GM04503 (cell line): ENCODE measurements at regions not wholly inside any gene's neighbourhood (a gene's known extent, or its start where the extent isn't known, plus 50 kb on each side); places are given as distances from the start of the nearest gene placed in this dataset.

Source experiments
- DNase-seq: peaks from one replicate; pipeline ENCODE4 v3.0.0-alpha.2; 2012; ENCODE audit warnings: low read depth

DNA sequence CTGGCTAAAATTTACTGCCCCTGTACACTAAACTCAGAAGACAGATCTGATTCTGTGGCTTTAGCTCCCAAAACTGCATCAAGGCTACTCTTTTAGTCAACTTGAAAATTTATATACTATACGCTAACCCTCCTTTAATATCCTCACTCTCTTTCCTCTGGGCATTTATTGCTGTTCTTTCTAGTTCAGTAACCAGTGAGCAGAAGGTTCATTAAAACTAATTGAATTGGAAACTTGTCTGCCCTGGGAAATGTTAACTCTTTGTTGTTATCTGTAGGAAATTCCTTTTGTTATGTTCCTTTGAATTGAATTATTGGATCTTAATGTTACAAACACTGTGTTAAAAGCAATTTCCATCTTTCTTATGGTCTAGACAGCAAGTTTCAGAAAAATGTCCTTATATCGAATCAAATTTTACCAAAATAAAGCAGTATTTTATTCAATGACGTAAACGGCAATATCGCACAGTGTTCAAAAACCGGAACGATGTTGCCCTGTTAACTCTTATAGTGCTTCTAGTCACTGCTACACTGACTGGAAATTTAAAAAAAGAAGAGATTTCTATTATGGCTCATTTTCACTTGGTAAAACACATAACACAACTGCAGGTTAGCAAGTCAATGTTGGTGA lies 168.3 kb downstream of the NR4A2 start:
- DNase-seq = no peak

DNA sequence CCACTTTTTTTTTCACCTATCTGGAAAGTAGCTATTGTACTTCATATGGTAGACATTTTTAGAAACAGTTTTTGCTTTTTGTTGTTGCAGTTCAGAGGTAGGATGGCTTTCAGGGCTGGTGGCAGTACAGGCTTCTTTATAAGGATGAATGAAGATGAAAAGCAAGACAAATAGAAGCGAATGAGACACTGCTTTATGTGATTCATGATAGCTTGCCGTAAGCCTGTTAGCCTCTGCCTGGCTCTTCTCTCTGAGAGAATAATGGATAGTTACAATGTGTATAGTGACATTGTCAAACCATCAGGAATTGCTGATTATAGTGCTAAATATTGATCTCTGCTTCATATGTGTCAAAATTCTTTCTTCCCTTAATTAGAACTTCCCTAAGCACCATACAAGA lies 173.7 kb downstream of the NR4A2 start:
- no peak for DNase-seq

DNA sequence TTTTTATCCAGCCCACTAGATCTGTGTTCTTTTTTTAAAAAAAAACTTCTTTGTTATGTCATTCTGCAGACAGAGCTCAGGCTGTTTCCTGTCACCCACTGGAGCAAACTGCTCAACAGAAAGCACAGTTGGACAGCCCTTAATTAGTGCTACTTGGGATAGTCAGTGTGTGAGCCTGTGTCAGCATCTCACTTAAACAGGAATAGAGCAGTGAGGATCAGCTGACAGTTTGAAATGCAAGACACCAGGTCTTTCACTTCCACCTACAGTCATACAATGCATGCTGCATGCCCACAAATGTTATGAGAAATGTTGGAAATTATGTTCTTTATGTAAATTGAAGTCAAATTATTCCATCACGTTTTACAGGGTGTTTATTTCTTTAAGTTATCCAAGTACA lies 174.9 kb downstream of the NR4A2 start:
- DNase-seq = no peak

DNA sequence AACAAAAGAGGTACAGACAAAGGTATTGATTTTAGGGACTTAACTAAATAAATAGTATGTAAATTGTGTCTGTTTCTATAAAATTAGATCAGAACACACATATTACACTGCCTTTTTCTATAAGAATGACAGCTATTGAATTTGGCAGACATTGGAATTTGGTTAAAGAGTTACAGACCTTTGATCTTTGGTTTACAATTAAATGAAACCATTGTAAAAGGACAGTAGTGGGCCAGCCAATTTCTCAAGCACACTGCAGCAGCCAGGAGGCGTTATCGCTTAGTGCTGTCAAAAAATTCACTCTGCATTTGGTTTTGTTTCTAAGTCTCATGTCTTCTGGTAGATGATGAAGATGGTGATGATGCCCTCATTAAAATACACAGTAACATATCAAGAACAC lies 175.9 kb downstream of the NR4A2 start:
- DNase-seq = no peak

DNA sequence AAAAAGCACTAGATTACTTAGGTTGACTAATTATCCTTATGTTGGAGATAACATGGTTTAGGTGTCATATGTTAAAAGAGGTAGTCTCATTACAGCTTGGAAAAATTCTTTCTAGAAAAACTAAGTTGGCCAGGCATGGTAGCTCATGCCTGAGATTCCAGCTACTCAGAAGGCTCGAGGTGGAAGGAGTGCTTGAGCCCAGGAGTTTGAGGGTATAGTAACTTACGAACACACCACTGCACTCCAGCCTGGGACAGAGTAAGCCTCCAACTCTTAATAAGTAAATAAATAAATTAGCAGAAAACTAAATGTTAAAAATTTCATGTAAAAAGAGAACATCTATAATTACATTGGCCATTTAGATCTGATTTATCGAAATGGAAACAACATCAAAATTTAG lies 177.2 kb downstream of the NR4A2 start:
- no peak for DNase-seq

DNA sequence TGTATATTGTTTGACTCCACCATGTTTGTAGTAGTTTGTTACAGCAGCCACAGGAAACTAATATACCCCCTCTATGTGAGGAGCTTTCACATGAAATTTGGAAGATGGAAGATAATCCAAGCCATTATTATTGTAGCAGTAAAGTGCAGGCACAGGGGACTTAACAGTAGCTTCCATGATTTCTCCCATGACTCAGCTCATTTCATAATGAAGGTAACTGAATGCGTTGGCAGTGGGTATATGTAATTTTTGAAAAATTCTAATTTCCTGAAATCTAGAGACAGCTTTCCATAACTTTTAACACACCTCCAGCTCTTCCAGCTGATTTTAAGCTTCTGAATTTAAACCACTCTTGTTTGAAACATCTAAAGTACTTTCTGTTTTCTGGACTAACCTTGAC lies 181.2 kb downstream of the NR4A2 start:
- DNase-seq = no peak

DNA sequence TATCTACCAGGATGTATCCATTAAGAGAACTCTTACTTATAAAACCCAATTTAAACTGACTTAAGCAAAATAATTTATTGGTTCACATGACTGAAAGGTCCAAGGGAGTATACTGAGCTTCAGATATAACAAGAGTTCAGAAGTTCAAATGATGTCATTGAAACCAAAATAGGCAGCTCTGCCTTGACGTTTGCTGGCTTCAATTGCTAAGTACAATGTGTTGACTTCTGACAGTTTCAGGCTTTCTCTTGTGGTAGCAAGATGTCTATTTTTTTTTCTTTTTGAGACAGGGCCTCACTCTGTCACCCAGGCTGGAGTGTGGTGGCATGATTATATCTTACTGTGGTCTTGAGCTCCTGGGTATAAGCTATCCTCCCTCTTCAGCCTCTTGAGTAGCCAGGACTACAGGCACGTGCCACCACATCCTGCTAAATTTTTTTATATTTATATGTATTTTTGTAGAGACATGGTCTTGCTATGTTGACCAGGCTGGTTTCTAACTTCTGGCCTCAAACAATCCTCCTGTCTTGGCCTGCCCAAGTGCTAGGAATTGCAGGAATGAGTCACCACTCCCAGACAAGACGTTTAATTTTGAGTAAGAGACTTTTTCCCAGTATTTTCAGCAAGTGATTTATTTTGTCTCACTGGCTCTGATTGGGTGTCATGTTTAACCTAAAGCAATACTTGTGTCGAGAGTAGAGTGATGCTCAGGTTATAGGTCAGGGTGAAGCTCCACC lies 184.8 kb downstream of the NR4A2 start:
- no peak for DNase-seq

DNA sequence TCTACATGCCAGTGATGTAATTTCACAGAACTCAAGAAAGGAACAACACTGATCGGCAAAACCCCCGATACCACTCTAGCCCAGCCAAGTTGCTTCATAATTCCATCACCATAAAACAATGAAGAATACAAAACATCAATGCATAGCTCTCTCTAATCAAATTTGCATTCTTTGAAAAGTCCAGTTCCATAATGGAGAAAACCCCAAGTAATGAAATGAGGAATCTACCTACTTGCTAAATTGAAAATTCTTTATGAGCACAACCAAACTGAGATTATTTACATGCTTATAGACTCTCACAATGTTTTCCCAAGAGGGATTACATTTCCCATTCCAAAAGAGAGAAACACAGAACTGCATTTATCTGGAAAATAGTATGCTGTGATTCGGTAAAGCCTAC lies 186.5 kb downstream of the NR4A2 start:
- no peak for DNase-seq

DNA sequence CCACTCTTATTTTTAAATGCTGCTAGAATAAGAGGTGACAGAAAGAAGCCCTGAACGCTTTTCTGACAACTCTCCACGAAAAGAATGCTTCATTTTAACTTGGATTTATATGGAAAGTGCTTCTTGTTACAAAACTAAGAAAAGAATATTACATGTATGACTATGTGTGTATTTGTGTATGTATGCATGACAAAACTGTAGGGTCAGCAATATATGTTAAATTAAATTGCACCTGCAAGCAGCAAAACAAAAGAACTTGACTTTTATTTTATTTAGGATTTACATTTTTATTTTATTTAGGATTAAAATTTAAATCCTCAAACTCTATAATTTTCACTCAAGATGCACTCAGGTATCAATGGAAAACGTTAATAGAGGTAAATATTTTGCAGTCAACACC lies 187.1 kb downstream of the NR4A2 start:
- DNase-seq = no peak

DNA sequence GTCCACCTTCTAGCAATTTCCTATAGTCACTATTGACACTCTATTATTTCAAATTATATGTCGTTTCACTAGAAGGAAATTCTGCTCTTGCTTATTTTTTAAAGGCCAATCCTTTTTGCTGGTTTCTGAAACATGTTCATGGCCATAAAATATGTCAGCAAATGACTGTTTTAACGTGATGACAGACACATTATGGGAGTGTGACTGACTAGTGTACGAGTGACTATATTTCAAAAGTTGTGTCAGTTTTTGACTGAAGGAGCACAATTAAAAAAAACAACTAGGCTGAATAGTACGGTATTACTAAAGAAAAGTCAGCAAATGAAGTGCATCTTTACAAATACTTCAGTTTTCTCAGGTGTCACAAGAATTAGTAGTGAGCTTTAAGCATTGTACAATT lies 196.0 kb downstream of the NR4A2 start:
- DNase-seq = no peak

DNA sequence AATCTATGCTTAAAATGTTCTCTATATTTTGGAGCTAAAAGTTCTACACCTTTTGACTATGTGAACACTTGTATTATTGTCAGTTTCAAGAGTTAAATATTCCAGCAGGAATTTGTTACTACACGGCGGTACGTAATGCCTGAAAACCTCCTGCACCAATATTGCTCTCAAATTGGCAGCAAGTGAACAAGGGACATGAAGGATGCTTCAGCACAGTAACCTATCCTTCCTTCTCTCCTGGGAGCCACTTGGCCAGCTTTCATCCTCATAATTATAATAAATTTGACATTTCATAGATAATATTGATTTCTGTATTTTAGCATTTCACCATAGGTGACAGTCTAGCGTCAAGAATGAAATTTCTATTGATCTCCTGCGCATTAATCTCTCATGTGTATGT lies 197.6 kb downstream of the NR4A2 start:
- no peak for DNase-seq

DNA sequence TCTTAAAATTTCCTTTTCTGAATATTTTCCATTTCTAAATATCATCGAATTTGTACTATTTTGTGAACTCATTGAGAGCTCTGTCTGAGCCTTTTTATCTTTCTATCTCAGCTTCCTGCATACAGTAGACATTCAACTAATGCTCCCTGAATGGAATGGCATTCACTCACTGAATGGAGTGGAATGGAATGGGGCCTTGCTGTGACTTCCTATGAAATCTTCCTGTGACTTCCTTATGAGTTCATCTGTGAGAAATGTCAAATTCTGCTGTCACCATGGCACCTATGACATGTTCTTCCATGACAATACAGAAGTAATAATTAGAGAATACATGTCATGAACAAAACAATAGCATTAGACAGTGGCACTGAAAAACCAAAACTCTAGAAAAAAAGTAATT lies 199.6 kb downstream of the NR4A2 start:
- DNase-seq = no peak

DNA sequence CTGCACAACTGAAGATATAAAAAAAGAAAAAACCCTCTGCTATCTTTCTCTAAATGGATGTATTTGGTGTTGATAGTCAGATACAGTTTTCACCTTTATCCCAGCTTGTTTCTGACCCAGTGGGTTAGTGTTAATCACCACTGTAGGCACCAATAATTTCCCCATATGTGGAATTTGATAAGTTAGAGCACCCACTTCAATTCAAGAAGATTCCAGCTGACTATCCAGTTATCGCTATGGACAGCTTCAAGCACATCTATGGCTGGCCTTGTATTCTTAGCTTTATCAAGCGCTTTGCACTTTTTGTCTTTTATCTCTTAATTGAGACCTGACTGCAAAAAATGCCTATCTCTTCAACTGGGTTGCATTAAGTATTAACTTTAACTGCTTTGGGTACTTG lies 200.4 kb downstream of the NR4A2 start:
- DNase-seq = no peak

DNA sequence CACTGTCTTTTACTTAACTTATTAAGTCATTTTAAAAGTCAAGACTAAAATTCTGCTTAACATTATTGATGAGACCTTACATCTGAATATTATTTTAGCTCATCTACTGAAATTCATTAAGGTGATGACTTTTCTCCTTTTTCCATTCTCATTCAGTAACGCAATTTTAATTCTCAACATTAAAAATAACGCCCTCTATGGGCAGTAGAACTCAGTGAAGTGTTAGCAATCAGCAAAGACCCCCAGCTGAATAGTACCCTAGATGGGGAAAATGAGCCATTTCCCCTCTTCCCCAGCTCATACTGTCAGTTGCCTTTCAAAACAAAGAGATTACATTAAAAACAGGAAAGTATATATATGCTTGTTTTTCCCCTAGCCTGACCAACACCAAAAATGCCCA lies 203.3 kb downstream of the NR4A2 start:
- no peak for DNase-seq

DNA sequence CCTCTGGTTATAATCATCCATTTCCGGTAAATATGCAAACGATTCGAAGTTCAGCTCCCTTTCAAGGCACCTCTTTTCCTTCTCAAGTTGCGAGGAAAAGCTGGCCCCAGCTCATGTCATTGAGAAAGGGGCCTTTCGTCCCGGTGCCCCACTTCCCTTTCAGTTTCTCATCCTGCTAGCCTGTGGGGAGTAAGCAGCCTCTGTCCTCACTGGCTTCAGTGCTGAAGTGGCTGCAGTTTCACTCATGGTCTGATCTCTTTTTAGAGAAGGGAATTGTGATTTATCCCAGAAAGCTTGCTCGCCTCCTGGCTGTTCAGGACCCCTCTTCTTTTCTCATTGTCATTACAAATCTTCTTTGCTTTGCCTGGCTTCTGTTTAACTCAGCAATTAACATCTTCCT lies 207.5 kb downstream of the NR4A2 start:
- no peak for DNase-seq

DNA sequence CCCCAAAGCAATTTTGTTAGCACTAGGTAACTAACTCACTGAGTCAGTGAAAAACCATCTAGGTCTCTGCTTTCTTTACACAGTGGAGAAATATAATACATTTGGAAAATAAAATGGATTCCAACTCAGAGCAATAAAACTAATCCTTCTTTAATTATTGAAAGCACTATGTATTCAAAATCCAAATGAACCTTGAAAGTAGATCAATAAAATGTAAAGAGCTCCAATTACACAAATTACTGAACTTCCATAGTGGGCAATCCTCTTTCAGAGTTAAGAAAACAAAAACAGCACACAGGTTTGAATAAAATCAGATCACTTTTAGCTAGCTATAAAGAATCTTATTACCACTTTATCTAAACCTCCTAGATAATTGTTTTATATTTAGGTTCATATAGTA lies 208.1 kb downstream of the NR4A2 start:
- DNase-seq = no peak

DNA sequence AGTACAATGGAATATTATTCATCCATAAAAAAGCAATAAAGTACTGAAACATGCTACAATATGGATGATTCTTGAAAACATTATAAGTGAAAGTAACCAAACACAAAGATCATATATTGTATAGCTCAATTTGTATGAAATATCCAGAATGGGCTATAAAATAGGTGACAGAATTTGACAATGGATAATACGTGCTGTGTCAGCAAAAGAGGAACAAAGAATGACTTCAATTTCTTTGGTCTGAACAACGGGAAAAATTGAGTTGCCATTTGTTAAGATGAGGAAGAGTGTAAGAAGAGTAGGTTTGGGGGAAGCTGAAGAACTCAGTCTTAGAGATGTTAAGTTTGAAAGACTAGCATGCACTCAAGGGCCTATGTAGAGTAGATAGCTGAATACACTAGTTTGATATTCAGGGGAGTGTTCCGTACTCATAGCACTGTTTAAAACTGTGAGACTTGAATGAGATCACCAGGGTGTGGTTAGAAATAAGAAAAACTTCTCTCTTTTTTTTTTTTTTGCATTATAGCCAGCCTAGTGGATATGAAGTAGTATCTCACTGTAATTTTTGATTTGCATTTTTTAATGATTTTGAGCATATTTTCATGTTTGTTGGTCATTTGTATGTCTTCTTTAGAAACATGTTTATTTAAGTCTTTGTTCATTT lies 213.6 kb downstream of the NR4A2 start:
- no peak for DNase-seq

DNA sequence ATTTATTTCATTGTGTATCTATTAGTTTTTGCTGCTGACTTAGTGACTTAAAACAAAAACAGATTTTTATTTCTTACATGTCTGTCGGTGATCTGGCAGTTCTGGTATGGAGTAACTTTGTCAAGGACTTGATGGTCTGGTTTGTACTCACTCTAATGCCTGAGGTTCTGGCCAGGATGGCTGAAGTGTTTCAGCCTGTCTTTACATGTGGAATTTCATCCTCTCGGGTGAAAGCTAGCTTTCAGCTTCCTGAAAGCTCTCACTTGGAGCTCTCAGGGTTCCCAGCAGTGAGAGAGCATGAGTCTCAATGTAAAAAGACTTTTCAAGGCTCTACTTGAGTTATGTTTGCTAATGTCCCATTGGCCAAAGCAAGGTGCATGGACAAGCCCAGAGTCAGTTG lies 216.4 kb downstream of the NR4A2 start:
- no peak for DNase-seq

DNA sequence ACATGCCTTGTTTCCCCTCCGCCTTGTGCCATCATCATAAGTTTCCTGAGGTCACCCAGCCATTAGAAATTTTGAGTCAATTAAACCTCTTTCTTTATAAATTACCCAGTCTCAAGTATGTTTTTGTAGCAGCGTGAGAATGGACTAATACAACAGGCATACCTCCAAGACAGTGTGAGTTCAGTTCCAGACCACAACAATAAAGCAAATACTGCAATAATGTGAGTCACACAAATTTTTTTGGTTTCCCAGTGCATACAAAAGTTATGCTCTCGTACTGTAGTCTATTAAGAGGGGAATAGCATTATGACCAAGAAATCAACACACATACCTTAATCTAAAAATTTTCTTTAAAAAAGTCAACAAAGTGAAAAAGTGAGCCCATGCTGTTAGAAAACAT lies 217.2 kb downstream of the NR4A2 start:
- peak; percentile 3 for DNase-seq

DNA sequence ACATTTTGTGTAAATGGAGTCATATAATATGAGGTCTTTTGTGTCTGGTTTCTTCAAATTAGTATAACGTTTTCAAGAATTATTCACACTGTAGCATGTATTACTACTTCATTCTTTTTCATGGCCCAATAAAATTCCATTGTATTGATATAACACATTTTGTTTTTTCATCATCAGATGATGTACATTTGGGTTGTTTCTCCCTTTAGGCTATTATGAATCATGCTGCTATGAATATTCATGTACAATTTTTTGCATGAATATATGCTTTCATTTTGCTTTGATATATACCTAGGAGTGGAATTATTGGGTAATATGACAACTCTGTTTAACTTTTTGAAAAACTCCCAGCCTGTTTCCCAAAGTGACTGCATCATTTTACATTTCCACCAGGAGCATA lies 220.2 kb downstream of the NR4A2 start:
- DNase-seq = no peak

DNA sequence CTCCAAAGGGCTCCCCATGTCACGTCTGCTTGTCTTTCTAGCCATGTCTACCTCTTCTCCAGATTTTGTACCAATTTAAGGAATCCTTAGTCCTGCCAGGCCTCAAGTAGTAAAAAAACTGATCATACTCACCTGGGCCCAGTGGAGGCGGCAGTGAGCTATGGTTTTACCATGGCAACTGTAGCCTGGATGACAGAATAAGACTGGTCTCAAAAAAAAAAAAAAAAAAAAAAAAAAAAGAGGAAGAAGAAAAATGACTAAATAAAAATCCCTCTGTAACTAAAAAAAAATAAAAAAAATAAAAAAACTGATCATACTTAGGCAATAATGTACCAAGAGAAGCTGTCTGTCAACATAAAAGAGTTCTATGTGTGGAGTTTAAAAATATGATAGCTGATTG lies 221.6 kb downstream of the NR4A2 start:
- no peak for DNase-seq

DNA sequence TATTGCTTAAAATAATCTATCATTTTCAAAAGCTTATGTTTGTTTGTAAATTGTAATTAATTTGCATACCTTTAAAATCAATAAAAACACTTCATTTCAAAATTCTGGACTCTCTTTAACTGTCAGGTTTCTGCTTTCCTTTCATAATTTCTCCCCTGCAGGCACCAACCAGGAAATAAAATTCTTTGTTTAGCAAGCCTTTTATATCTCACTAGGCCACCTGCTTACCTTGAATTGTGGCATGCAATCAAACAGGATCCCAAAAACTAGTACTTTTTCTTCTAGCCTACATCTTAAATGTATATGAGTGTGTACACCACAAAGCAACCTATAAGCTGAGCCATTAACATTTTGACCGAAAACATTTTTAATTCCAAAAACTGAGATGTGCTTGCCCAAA lies 233.1 kb downstream of the NR4A2 start:
- DNase-seq = no peak

DNA sequence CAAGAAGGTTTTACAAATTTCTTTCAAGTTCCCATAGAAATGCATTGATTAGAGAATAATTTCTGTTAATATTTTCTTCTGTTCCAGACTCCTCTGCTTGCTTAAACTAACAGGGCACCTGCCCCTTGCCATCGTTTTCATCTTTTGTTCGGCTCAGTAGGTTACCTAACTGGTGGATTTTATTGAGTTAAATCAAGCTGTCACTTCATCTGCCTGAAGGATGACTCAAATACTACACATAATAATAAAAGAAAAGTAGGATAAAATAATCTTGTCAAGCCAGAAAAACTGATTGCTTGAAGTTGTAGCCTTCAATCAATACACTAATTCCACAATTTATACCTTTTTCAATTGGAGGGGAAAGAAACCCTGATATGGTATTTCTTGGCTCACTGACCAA lies 234.0 kb downstream of the NR4A2 start:
- no peak for DNase-seq

DNA sequence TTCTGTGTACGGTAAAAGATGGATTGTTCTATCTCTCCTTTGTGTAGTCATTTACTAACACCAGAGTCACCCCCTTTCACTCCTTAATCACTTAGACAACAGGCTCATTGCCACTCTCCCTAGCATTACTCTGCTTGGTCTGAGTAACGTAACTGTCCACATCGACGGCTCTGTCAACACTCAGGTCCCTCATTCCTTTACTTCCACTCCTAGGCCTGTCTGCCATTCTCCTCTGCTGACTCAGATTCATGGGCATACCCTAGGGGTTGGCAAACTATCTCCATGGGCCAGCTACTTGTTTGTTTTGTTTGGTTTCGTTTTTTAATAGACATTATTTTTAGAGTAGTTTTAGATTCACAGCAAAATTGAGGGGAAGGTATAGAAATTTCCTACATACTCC lies 243.9 kb downstream of the NR4A2 start:
- no peak for DNase-seq
